ENCODE measurements at regions not wholly inside any gene's neighbourhood (a gene's known extent, or its start where the extent isn't known, plus 50 kb on each side); places are given as distances from the start of the nearest gene placed in this dataset.

DNA sequence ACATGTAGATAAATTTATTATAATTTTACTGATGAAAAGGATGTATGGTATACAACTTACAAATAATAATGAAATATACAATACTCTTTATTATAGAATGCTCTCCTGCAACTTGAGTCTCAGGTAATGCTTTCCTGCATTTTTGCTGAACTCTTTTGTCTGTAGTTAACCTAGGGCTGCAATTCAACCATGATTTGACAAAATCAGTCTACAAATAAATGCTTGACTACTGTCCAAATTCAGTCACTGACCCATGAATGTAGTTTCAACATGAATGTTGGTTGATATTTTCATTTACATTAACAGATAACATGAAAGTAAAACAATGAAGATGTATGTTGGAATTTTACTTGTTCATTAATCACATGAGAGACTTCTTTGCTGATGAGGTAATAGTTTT lies 320.9 kb downstream of the ZSWIM6 start:
- no peaks in the 10 kb centered on the region for H3K4me1 ChIP-seq
- no peak for ATAC-seq
- H3K4me3 ChIP-seq = no peak overlapping the region
- no peak overlapping the region for H3K27ac ChIP-seq
- H3K27me3 ChIP-seq = no peaks in the 10 kb centered on the region
- intact Hi-C loops (cut with DNase I) = loop anchor here in 6 of 10 donors (10.0 kb wide), 4 partner anchors 248 to 598 kb away; partner anchors contain the start of genes ZSWIM6 (in 3 of the 6) and SMIM15 (in 2 of the 6)
- TF ChIP-seq, protein P1, sequence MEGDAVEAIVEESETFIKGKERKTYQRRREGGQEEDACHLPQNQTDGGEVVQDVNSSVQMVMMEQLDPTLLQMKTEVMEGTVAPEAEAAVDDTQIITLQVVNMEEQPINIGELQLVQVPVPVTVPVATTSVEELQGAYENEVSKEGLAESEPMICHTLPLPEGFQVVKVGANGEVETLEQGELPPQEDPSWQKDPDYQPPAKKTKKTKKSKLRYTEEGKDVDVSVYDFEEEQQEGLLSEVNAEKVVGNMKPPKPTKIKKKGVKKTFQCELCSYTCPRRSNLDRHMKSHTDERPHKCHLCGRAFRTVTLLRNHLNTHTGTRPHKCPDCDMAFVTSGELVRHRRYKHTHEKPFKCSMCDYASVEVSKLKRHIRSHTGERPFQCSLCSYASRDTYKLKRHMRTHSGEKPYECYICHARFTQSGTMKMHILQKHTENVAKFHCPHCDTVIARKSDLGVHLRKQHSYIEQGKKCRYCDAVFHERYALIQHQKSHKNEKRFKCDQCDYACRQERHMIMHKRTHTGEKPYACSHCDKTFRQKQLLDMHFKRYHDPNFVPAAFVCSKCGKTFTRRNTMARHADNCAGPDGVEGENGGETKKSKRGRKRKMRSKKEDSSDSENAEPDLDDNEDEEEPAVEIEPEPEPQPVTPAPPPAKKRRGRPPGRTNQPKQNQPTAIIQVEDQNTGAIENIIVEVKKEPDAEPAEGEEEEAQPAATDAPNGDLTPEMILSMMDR (IDR thresholded peaks at IDR 0.05) = no peak
- DNase-seq = no peak
- no peaks in the 10 kb centered on the region for H3K36me3 ChIP-seq
- no peaks in the 10 kb centered on the region for H3K9me3 ChIP-seq

DNA sequence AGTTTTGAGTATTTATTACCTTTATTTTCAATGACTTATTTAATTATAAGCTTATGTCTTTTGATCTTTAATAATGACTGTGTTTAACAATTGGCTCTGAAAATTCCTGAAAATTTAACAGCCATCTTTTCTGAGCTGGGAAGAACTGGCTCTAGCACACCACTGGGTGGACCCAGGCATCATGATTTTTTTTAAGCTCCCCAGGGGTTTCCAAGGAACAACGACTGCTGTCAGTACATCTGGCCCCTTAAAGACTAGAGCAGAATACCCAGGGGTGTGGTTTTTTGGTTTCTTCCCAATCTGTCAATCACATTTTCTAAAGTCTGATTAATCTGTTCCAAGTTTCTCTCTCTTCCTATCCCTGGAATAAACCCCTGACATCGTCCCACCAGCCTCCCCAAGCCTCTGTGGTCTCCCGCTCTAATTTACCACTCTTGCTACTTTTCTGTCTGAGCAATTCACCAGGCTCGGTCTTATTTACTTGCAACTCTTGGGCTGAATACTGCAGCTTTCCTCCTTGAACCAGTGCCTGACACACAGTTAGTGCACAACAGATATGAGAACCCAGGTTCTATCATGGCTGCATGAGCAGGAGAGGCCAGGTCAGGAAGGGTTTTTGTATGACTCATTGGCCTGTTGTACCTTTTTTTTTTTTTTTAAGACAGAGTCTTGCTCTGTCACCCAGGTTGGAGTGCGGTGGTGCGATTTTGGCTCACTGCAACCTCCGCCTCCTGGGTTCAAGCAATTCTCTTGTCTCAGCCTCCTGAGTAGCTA lies 321.9 kb downstream of the ZSWIM6 start:
- no peak for ATAC-seq
- TF ChIP-seq, protein P1 (IDR thresholded peaks at IDR 0.05) = no peak
- no peak overlapping the region for H3K27ac ChIP-seq
- DNase-seq = no peak
- H3K27me3 ChIP-seq = no peaks in the 10 kb centered on the region
- H3K9me3 ChIP-seq = no peaks in the 10 kb centered on the region
- WGBS, 2 donors = 81 to 82% methylated on average over 7 of the region's 7 CpGs
- no peaks in the 10 kb centered on the region for H3K36me3 ChIP-seq
- H3K4me1 ChIP-seq = peaks cover 0 to 8% (median 0%) of the 10 kb centered on the region in 9 donors
- no peak overlapping the region for H3K4me3 ChIP-seq
- intact Hi-C loops (cut with DNase I) = loop anchor here in 6 of 10 donors (10.0 kb wide), 4 partner anchors 249 to 599 kb away; partner anchors contain the start of genes ZSWIM6 (in 3 of the 6) and SMIM15 (in 2 of the 6)

GRCh38 chr5:61654876-61655275 lies 322.8 kb downstream of the ZSWIM6 start:
- no peak for DNase-seq
- intact Hi-C loops (cut with DNase I) = loop anchor here in 8 of 10 donors (5.0 to 10.0 kb wide), 10 partner anchors 250 to 698 kb away; partner anchors contain the start of genes ZSWIM6 (in 7 of the 8) and SMIM15 (in 3 of the 8)
- H3K27me3 ChIP-seq = no peaks in the 10 kb centered on the region
- no peaks in the 10 kb centered on the region for H3K9me3 ChIP-seq
- ATAC-seq = no peak
- 90 to 93% methylated on average over 2 of the region's 2 CpGs for WGBS, 2 donors
- TF ChIP-seq, protein P1 (IDR thresholded peaks at IDR 0.05) = no peak
- no peak overlapping the region for H3K27ac ChIP-seq
- H3K36me3 ChIP-seq = no peaks in the 10 kb centered on the region
- H3K4me1 ChIP-seq = peaks cover 0 to 8% (median 0%) of the 10 kb centered on the region in 9 donors
- no peak overlapping the region for H3K4me3 ChIP-seq

GRCh38 chr5:61657010-61657409 lies 325.0 kb downstream of the ZSWIM6 start:
- DNase-seq (no peak), ATAC-seq (no peak)
- WGBS, 2 donors = 78 to 83% methylated on average over 7 of the region's 7 CpGs
- TF ChIP-seq, protein P1 (IDR thresholded peaks at IDR 0.05) = no peak
- H3K9me3 ChIP-seq = no peaks in the 10 kb centered on the region
- intact Hi-C loops (cut with DNase I) = loop anchor here in 8 of 10 donors (5.0 to 10.0 kb wide), 10 partner anchors 252 to 700 kb away; partner anchors contain the start of genes ZSWIM6 (in 7 of the 8) and SMIM15 (in 3 of the 8)
- no peak overlapping the region for H3K27ac ChIP-seq
- H3K4me3 ChIP-seq = no peak overlapping the region
- no peaks in the 10 kb centered on the region for H3K36me3 ChIP-seq
- peaks cover 0 to 8% (median 0%) of the 10 kb centered on the region in 9 donors for H3K4me1 ChIP-seq
- no peaks in the 10 kb centered on the region for H3K27me3 ChIP-seq
